ENCODE measurements at regions not wholly inside any gene's neighbourhood (a gene's known extent, or its start where the extent isn't known, plus 50 kb on each side); places are given as distances from the start of the nearest gene placed in this dataset.

DNA sequence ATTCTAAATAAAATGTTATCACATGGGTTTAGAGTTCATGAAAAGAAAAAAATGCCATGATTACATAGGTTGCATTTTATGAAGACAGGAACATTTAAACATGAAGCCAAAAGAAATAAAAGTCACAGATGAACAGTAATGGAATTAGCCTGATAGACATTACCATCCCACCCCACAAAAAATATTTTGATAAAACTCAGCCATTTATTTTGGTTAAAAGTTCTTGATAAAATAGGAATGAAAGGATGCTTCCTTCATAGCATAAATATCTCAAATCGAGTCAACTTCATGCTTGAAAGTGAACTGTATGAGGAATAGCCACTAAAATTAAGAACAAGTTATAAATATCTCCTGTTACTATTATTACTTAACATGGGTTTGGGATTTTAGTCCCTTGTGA, 101.9 kb upstream of the TMC3 start:
- in situ Hi-C loops (cut with MboI) (loop anchor here (25.0 kb wide), 1 partner anchor 636 kb away; no protein-coding TSS in a partner anchor), intact Hi-C loops (cut with micrococcal nuclease) (loop anchor here (10.0 kb wide), 1 partner anchor 201 kb away; no protein-coding TSS in a partner anchor)
- 0% methylated on average over 1 of the region's 1 CpG for WGBS (ENCODE audit: insufficient coverage, low coverage, missing lambda C conversion rate)
- ChIA-PET POLR2A (no interaction called here), CTCF (ENCODE audit: low intra/inter-chr PET ratio) (no interaction called here)
- BruUV-seq (replicated peaks), result no TSS peak
- H3K9ac ChIP-seq (ENCODE audit: insufficient read depth in 1 of 2, low read depth in 2 of 2, low read length in 2 of 2), result no peak overlapping the region
- H3K36me3 ChIP-seq (ENCODE audit: control insufficient read depth, insufficient read depth, low read length), result no peaks in the 10 kb centered on the region
- H3K27me3 ChIP-seq (ENCODE audit: control insufficient read depth in 2 of 2, insufficient read depth in 2 of 2, low read length in 2 of 2), result peaks cover 0 to 8% of the 10 kb centered on the region in 2 experiments; a peak in 2 of 5 replicates
- H3K79me2 ChIP-seq (ENCODE audit: control insufficient read depth, insufficient read depth, low read length), result no peaks in the 10 kb centered on the region
- no peak overlapping the region for H3K27ac ChIP-seq (ENCODE audit: extremely low read depth, low read depth, low read length)
- H3K9me1 ChIP-seq (ENCODE audit: control insufficient read depth, insufficient read depth, low read length), result no peaks in the 10 kb centered on the region
- no peaks in the 10 kb centered on the region for H3K9me3 ChIP-seq (replicated peaks; ENCODE audit: control insufficient read depth, insufficient read depth, low read depth, low read length)
- H3K4me1 ChIP-seq (replicated peaks in 1 of 2; ENCODE audit: control insufficient read depth in 2 of 2, insufficient read depth in 2 of 2, low read length in 2 of 2), result no peaks in the 10 kb centered on the region
- no peak overlapping the region for H3K4me2 ChIP-seq (ENCODE audit: insufficient read depth, low read length)
- DNase-seq (ENCODE audit: extremely low read depth in 1 of 4, low spot score in 3 of 4), result no peak
- no peak overlapping the region for H2AFZ ChIP-seq (ENCODE audit: low read depth, low read length)
- ATAC-seq, result no peak
- no peak overlapping the region for H3K4me3 ChIP-seq
- FAIRE-seq, result no peak
- no peaks in the 10 kb centered on the region for H4K20me1 ChIP-seq (replicated peaks; ENCODE audit: control insufficient read depth, insufficient read depth, low read length)
- TF ChIP-seq PTRF (tag; IDR thresholded peaks at IDR 0.05) (no peak), ZNF324 (CRISPR knock-in tag; IDR thresholded peaks at IDR 0.05) (no peak), EHMT2 (IDR thresholded peaks at IDR 0.05) (no peak), ZNF134 (CRISPR knock-in tag; conservative IDR thresholded peaks at IDR 0.05) (no peak), SETDB1 (IDR thresholded peaks at IDR 0.05; ENCODE audit: low read length) (no peak), NBN (IDR thresholded peaks at IDR 0.05; ENCODE audit: low read depth) (no peak)
- TF ChIP-seq, protein P1, sequence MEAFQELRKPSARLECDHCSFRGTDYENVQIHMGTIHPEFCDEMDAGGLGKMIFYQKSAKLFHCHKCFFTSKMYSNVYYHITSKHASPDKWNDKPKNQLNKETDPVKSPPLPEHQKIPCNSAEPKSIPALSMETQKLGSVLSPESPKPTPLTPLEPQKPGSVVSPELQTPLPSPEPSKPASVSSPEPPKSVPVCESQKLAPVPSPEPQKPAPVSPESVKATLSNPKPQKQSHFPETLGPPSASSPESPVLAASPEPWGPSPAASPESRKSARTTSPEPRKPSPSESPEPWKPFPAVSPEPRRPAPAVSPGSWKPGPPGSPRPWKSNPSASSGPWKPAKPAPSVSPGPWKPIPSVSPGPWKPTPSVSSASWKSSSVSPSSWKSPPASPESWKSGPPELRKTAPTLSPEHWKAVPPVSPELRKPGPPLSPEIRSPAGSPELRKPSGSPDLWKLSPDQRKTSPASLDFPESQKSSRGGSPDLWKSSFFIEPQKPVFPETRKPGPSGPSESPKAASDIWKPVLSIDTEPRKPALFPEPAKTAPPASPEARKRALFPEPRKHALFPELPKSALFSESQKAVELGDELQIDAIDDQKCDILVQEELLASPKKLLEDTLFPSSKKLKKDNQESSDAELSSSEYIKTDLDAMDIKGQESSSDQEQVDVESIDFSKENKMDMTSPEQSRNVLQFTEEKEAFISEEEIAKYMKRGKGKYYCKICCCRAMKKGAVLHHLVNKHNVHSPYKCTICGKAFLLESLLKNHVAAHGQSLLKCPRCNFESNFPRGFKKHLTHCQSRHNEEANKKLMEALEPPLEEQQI (IDR thresholded peaks at IDR 0.05), result no peak
- TF ChIP-seq, protein P2, sequence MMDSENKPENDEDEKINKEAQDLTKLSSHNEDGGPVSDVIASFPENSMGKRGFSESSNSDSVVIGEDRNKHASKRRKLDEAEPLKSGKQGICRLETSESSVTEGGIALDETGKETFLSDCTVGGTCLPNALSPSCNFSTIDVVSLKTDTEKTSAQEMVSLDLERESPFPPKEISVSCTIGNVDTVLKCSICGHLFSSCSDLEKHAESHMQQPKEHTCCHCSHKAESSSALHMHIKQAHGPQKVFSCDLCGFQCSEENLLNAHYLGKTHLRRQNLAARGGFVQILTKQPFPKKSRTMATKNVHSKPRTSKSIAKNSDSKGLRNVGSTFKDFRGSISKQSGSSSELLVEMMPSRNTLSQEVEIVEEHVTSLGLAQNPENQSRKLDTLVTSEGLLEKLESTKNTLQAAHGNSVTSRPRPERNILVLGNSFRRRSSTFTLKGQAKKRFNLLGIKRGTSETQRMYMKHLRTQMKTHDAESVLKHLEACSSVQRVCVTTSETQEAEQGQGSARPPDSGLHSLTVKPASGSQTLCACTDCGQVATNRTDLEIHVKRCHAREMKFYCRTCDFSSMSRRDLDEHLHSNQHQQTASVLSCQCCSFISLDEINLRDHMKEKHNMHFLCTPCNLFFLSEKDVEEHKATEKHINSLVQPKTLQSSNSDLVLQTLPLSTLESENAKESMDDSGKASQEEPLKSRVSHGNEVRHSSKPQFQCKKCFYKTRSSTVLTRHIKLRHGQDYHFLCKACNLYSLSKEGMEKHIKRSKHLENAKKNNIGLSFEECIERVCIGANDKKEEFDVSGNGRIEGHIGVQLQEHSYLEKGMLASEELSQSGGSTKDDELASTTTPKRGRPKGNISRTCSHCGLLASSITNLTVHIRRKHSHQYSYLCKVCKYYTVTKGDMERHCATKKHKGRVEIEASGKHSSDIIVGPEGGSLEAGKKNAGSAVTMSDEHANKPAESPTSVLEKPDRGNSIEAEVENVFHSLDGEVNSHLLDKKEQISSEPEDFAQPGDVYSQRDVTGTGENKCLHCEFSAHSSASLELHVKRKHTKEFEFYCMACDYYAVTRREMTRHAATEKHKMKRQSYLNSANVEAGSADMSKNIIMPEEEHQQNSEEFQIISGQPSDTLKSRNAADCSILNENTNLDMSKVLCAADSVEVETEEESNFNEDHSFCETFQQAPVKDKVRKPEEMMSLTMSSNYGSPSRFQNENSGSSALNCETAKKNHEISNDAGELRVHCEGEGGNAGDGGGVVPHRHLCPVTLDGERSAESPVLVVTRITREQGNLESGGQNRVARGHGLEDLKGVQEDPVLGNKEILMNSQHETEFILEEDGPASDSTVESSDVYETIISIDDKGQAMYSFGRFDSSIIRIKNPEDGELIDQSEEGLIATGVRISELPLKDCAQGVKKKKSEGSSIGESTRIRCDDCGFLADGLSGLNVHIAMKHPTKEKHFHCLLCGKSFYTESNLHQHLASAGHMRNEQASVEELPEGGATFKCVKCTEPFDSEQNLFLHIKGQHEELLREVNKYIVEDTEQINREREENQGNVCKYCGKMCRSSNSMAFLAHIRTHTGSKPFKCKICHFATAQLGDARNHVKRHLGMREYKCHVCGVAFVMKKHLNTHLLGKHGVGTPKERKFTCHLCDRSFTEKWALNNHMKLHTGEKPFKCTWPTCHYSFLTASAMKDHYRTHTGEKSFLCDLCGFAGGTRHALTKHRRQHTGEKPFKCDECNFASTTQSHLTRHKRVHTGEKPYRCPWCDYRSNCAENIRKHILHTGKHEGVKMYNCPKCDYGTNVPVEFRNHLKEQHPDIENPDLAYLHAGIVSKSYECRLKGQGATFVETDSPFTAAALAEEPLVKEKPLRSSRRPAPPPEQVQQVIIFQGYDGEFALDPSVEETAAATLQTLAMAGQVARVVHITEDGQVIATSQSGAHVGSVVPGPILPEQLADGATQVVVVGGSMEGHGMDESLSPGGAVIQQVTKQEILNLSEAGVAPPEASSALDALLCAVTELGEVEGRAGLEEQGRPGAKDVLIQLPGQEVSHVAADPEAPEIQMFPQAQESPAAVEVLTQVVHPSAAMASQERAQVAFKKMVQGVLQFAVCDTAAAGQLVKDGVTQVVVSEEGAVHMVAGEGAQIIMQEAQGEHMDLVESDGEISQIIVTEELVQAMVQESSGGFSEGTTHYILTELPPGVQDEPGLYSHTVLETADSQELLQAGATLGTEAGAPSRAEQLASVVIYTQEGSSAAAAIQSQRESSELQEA (IDR thresholded peaks at IDR 0.05; ENCODE audit: low read depth), result no peak
- TF ChIP-seq, protein P3, sequence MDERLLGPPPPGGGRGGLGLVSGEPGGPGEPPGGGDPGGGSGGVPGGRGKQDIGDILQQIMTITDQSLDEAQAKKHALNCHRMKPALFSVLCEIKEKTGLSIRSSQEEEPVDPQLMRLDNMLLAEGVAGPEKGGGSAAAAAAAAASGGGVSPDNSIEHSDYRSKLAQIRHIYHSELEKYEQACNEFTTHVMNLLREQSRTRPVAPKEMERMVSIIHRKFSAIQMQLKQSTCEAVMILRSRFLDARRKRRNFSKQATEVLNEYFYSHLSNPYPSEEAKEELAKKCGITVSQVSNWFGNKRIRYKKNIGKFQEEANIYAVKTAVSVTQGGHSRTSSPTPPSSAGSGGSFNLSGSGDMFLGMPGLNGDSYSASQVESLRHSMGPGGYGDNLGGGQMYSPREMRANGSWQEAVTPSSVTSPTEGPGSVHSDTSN (CRISPR knock-in tag; IDR thresholded peaks at IDR 0.05; ENCODE audit: low read depth), result no peak
- TF ChIP-seq, protein P3 (tag; conservative IDR thresholded peaks at IDR 0.05; ENCODE audit: low read depth), result no peak
